Activated T-cell treated with anti-CD3 and anti-CD28 coated beads, Interleukin-2, amount 50 U/mL, for 4 hours (primary cell): ENCODE measurements at regions not wholly inside any gene's neighbourhood (a gene's known extent, or its start where the extent isn't known, plus 50 kb on each side); places are given as distances from the start of the nearest gene placed in this dataset.
"Not testable (repeated sequence)": the region's sequence is repeated elsewhere in the genome, so short reads cannot be mapped to it uniquely, and the experiment has no call there.

Experiments used
- ATAC-seq, 2 donors: fragments of 200-7000 bp; cut with Tn5 transposase; one replicate each; pipeline ENCODE4 v1.10.0; 2021
- DNase-seq: peaks from one replicate; pipeline ENCODE4 v3.0.0-alpha.2; 2020
- H3K27me3 Mint-ChIP-seq: one replicate; pipeline ENCODE4 v1.8.0; 2021; ENCODE audit warnings: low read depth, mixed read lengths
- H3K36me3 Mint-ChIP-seq: one replicate; pipeline ENCODE4 v1.8.0; 2022; ENCODE audit warnings: mixed read lengths; ENCODE audit not compliant: insufficient read depth
- H3K4me1 Mint-ChIP-seq: one replicate; pipeline ENCODE4 v1.8.0; 2021; ENCODE audit warnings: low read depth, mixed read lengths
- H3K4me3 Mint-ChIP-seq: one replicate; pipeline ENCODE4 v1.8.0; 2021; ENCODE audit warnings: mild to moderate bottlenecking, moderate library complexity, mixed read lengths
- H3K9me3 Mint-ChIP-seq: one replicate; pipeline ENCODE4 v1.8.0; 2021; ENCODE audit warnings: mixed read lengths

DNA sequence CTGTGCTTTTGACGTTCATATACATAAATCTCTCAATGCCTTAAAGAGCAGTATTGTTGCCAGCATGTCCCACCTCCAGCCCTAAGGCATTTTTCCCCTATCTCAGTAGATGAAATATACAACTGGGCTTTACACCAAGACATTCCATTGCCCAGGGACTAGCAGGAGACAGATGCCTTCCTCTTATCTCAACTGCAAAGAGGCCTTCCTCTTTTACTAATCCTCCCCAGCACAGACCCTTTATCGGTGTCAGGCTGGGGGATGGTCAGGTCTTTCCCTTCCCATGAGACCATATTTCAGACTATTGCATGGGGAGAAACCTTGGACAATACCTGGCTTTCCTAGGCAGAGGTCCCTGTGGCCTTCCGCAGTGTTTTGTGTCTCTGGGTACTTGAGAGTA lies 1373.1 kb upstream of the DEFB115 start:
- not testable (repeated sequence) for H3K4me1 Mint-ChIP-seq, ATAC-seq, H3K36me3 Mint-ChIP-seq, DNase-seq, H3K4me3 Mint-ChIP-seq, H3K27me3 Mint-ChIP-seq
- H3K9me3 Mint-ChIP-seq = peaks cover 18% of the 10 kb centered on the region

DNA sequence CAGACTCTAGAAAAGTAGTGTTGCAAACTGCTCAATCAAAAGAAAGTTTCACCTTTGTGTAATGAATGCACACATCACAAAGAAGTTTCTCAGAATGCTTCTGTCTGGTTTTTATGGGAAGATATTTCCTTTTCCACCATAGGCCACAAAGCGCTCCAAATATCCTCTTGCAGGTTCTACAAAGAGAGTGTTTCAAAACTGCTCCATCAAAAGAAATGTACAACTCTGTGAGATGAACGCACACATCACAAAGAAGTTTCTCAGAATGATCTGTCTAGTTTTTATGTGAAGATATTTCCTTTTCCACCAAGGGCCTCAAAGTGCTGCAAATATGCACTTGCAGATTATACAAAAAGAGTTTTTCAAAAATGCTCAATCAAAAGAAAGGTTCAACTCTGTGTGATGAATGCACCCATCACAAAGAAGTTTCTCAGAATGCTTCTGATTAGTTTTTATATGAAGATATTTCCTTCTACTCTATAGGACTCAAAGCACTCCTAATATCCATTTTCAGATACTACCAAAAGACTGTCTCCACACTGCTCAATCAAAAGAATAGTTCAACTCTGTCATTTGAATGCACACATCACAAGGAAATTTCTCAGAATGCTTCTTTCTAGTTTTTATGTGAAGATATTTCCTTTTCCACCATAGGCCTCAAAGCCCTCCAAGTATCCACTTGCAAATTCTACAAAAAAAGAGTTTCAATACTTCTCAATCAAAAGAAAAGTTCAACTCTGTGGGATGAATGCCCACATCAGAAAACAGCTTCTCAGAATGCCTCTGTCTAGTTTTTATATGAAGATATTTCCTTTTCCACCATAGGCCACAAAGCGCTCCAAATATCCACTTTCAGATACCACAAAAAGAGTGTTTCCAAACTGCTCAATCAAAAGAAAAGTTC lies 1371.9 kb upstream of the DEFB115 start:
- H3K27me3 Mint-ChIP-seq, H3K4me1 Mint-ChIP-seq, ATAC-seq, H3K4me3 Mint-ChIP-seq, H3K36me3 Mint-ChIP-seq, DNase-seq: not testable (repeated sequence)
- H3K9me3 Mint-ChIP-seq = peaks cover 18% of the 10 kb centered on the region

- not testable (repeated sequence) for H3K4me1 Mint-ChIP-seq, H3K4me3 Mint-ChIP-seq, H3K36me3 Mint-ChIP-seq, ATAC-seq, H3K9me3 Mint-ChIP-seq, DNase-seq, H3K27me3 Mint-ChIP-seq
Measured at GRCh38 chr20:29891555-29891954, 1365.9 kb upstream of the DEFB115 start.
